ENCODE measurements at regions not wholly inside any gene's neighbourhood (a gene's known extent, or its start where the extent isn't known, plus 50 kb on each side); places are given as distances from the start of the nearest gene placed in this dataset.

- no peak for TF ChIP-seq CTCF (conservative IDR thresholded peaks at IDR 0.05)
- no peak for TF ChIP-seq EZH2 (IDR thresholded peaks at IDR 0.05; ENCODE audit: low read depth)
Measured at GRCh38 chr20:48057739-48058138, 272.5 kb upstream of the SULF2 start.
